ENCODE measurements at regions not wholly inside any gene's neighbourhood (a gene's known extent, or its start where the extent isn't known, plus 50 kb on each side); places are given as distances from the start of the nearest gene placed in this dataset.

DNA sequence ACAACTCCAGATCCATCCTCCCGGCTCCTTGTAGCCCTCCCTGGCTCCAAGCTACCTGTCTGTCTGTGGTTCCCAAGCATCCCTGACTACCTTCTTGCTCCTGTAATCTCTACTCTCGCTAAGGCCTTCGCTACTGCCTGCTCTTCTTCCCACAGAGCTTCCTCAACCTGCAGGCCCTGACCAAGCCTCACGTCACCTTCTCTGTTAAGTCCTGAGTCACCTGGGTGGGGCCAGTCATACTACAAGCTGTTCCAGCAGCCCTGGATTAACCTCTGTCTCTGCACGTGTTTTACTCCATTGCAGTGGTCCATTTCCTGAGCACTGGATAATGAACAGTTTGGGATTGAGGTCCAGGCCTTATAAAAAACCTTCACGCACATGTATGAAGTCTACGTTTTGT, 770.7 kb downstream of the BCL11B start:
- H3K9me1 ChIP-seq (replicated peaks; ENCODE audit: control insufficient read depth, extremely low read depth, insufficient read depth, low read length), result no peaks in the 10 kb centered on the region
- FAIRE-seq (no peak), DNase-seq (ENCODE audit: low read depth, low spot score) (no peak)
- no peak overlapping the region for H3K4me3 ChIP-seq (replicated peaks in 1 of 3; ENCODE audit: insufficient read depth in 1 of 3, low read depth in 1 of 3, low read length in 3 of 3)
- H3K36me3 ChIP-seq (ENCODE audit: control insufficient read depth in 2 of 2, extremely low read depth in 1 of 2, insufficient read depth in 2 of 2, low read length in 2 of 2), result no peaks in the 10 kb centered on the region
- TF ChIP-seq EZH2 (IDR thresholded peaks at IDR 0.05; ENCODE audit: borderline replicate concordance, low read depth, low read length, severe bottlenecking), result no peak
- no peak for TF ChIP-seq POLR2AphosphoS5 (IDR thresholded peaks at IDR 0.05; ENCODE audit: insufficient read depth, low read depth, low read length)
- TF ChIP-seq, protein P1, sequence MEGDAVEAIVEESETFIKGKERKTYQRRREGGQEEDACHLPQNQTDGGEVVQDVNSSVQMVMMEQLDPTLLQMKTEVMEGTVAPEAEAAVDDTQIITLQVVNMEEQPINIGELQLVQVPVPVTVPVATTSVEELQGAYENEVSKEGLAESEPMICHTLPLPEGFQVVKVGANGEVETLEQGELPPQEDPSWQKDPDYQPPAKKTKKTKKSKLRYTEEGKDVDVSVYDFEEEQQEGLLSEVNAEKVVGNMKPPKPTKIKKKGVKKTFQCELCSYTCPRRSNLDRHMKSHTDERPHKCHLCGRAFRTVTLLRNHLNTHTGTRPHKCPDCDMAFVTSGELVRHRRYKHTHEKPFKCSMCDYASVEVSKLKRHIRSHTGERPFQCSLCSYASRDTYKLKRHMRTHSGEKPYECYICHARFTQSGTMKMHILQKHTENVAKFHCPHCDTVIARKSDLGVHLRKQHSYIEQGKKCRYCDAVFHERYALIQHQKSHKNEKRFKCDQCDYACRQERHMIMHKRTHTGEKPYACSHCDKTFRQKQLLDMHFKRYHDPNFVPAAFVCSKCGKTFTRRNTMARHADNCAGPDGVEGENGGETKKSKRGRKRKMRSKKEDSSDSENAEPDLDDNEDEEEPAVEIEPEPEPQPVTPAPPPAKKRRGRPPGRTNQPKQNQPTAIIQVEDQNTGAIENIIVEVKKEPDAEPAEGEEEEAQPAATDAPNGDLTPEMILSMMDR (IDR thresholded peaks at IDR 0.05; ENCODE audit: extremely low read depth in 1 of 2, insufficient read depth in 1 of 2, low read depth in 1 of 2, low read length in 2 of 2), result no peak
- no peak for TF ChIP-seq GATA2 (IDR thresholded peaks at IDR 0.05; ENCODE audit: insufficient read depth, insufficient read length, low read depth, low read length)
- no peak for TF ChIP-seq JUN (IDR thresholded peaks at IDR 0.05; ENCODE audit: borderline replicate concordance, insufficient read depth, insufficient read length, low read depth)
- no peak for TF ChIP-seq MYC (IDR thresholded peaks at IDR 0.05; ENCODE audit: low read depth, low read length)
- no peak for TF ChIP-seq FOS (IDR thresholded peaks at IDR 0.05; ENCODE audit: borderline replicate concordance, insufficient read depth, low read length)
- TF ChIP-seq, protein P2, sequence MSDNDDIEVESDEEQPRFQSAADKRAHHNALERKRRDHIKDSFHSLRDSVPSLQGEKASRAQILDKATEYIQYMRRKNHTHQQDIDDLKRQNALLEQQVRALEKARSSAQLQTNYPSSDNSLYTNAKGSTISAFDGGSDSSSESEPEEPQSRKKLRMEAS (IDR thresholded peaks at IDR 0.05; ENCODE audit: insufficient read depth, insufficient read length), result no peak
- TF ChIP-seq POLR2A (IDR thresholded peaks at IDR 0.05; ENCODE audit: low read depth, low read length), result no peak
- CTCF ChIA-PET, result no interaction called here
- H3K27ac ChIP-seq (ENCODE audit: insufficient read depth, low read depth, low read length), result no peak overlapping the region
- no peak overlapping the region for H2AFZ ChIP-seq (ENCODE audit: low read depth, low read length)
- H3K27me3 ChIP-seq (ENCODE audit: control insufficient read depth in 2 of 2, insufficient read depth in 2 of 2, low read length in 2 of 2), result no peaks in the 10 kb centered on the region
- intact Hi-C loops (cut with micrococcal nuclease) (no loop called here), dilution Hi-C loops (cut with MboI; ENCODE audit: extremely low pct_ligation_motif_present, low sequenced_read_pairs) (no loop called here)
- POLR2A ChIA-PET, result no interaction called here
- no peaks in the 10 kb centered on the region for H3K79me2 ChIP-seq (ENCODE audit: control insufficient read depth, insufficient read depth, low read length)
- no peak overlapping the region for H3K4me2 ChIP-seq (ENCODE audit: insufficient read depth, low read length)
- no peak overlapping the region for H3K9ac ChIP-seq (replicated peaks; ENCODE audit: extremely low read depth, insufficient read depth, low read length)
- H3K4me1 ChIP-seq (ENCODE audit: control insufficient read depth, extremely low read depth, insufficient read depth, low read length), result no peaks in the 10 kb centered on the region
- BruUV-seq (replicated peaks), result no TSS peak
- H3K9me3 ChIP-seq (replicated peaks; ENCODE audit: control insufficient read depth, insufficient read depth, low read length), result peaks cover 15% of the 10 kb centered on the region
- H4K20me1 ChIP-seq (replicated peaks; ENCODE audit: control insufficient read depth, extremely low read depth, insufficient read depth, low read length), result no peaks in the 10 kb centered on the region
